Thoracic aorta (tissue), 2 donors: ENCODE measurements at regions not wholly inside any gene's neighbourhood (a gene's known extent, or its start where the extent isn't known, plus 50 kb on each side); places are given as distances from the start of the nearest gene placed in this dataset.

ENCODE experiments used
- ATAC-seq: fragments of 150-250 bp; one replicate; pipeline ENCODE4 v1.8.0; 2017; ENCODE audit warnings: low read depth; ENCODE audit not compliant: insufficient number of reproducible peaks, low FRiP score
- DNase-seq: peaks from one replicate; pipeline ENCODE4 v3.0.0-alpha.2; 2020; ENCODE audit warnings: low spot score
- H3K27ac ChIP-seq, 2 donors: fragments of 200-600 bp; sonication (generic); 1 replicate in 1 of 2; 2 replicates in 1 of 2; pipeline ENCODE4 v1.5.1; 2016; ENCODE audit warnings: mild to moderate bottlenecking in 2 of 2, moderate library complexity in 2 of 2
- H3K27me3 ChIP-seq: fragments of 200-600 bp; sonication (generic); replicated peaks from 2 replicates; pipeline ENCODE4 v1.6.0; 2016; ENCODE audit warnings: mild to moderate bottlenecking; ENCODE audit not compliant: insufficient read depth
- H3K36me3 ChIP-seq: fragments of 200-600 bp; sonication (generic); one replicate; pipeline ENCODE4 v1.5.1; 2016
- H3K4me1 ChIP-seq, 2 donors: fragments of 200-600 bp; sonication (generic); 1 replicate in 1 of 2; 2 replicates in 1 of 2; pipeline versions ENCODE4 v1.5.1 to v1.6.0; 2016; ENCODE audit warnings: low read depth in 2 of 2, mild to moderate bottlenecking in 1 of 2; ENCODE audit not compliant: control insufficient read depth in 1 of 2
- H3K4me3 ChIP-seq: fragments of 200-600 bp; sonication (generic); 2 replicates; pipeline ENCODE4 v1.5.1; 2016; ENCODE audit warnings: mild to moderate bottlenecking
- H3K9me3 ChIP-seq: fragments of 200-600 bp; sonication (generic); 2 replicates; pipeline ENCODE4 v1.5.1; 2016
- CTCF ChIP-seq: fragments of 200-600 bp; sonication (generic); IDR thresholded peaks from one replicate; pipeline ENCODE4 v1.5.1; 2019; ENCODE audit warnings: antibody characterized with exemption

- ATAC-seq (no peak), DNase-seq (no peak)
- Histone ChIP-seq H3K36me3 (no peaks in the 10 kb centered on the region), H3K27ac (no peak overlapping the region), H3K4me1 (peaks cover 0 to 17% of the 10 kb centered on the region in 2 donors), H3K9me3 (no peaks in the 10 kb centered on the region), H3K4me3 (no peak overlapping the region), H3K27me3 (no peaks in the 10 kb centered on the region)
- TF ChIP-seq CTCF, result no peak
These were observed 347.2 kb upstream of the TRIB2 start for GRCh38 chr2:12369566-12369965.

GRCh38 chr2:12376025-12376424 lies 340.7 kb upstream of the TRIB2 start:
- H3K27me3 ChIP-seq, result no peaks in the 10 kb centered on the region
- ATAC-seq (no peak), DNase-seq (no peak)
- no peaks in the 10 kb centered on the region for H3K36me3 ChIP-seq
- peaks cover 0 to 17% of the 10 kb centered on the region in 2 donors for H3K4me1 ChIP-seq
- H3K27ac ChIP-seq, result no peak overlapping the region
- no peak overlapping the region for H3K4me3 ChIP-seq
- no peaks in the 10 kb centered on the region for H3K9me3 ChIP-seq
- no peak for TF ChIP-seq CTCF

- H3K27me3 ChIP-seq, result no peaks in the 10 kb centered on the region
- no peak overlapping the region for H3K4me3 ChIP-seq
- no peaks in the 10 kb centered on the region for H3K36me3 ChIP-seq
- H3K27ac ChIP-seq, result no peak overlapping the region
- DNase-seq (no peak), ATAC-seq (no peak)
- TF ChIP-seq CTCF, result no peak
- no peaks in the 10 kb centered on the region for H3K4me1 ChIP-seq
- H3K9me3 ChIP-seq, result no peaks in the 10 kb centered on the region
These were observed 337.6 kb upstream of the TRIB2 start for GRCh38 chr2:12379143-12379542.

- Histone ChIP-seq H3K36me3 (no peaks in the 10 kb centered on the region), H3K9me3 (no peaks in the 10 kb centered on the region), H3K4me1 (no peaks in the 10 kb centered on the region), H3K27ac (no peak overlapping the region), H3K4me3 (no peak overlapping the region), H3K27me3 (no peaks in the 10 kb centered on the region)
- no peak for TF ChIP-seq CTCF
- ATAC-seq (no peak), DNase-seq (no peak)
These were observed 335.0 kb upstream of the TRIB2 start for GRCh38 chr2:12381543-12382325.

- Histone ChIP-seq H3K36me3 (no peaks in the 10 kb centered on the region), H3K4me1 (no peaks in the 10 kb centered on the region), H3K27me3 (no peaks in the 10 kb centered on the region), H3K9me3 (no peaks in the 10 kb centered on the region), H3K27ac (no peak overlapping the region), H3K4me3 (no peak overlapping the region)
- no peak for TF ChIP-seq CTCF
- ATAC-seq (no peak), DNase-seq (no peak)
These were observed 334.4 kb upstream of the TRIB2 start for GRCh38 chr2:12382366-12382765.
